ENCODE measurements at regions not wholly inside any gene's neighbourhood (a gene's known extent, or its start where the extent isn't known, plus 50 kb on each side); places are given as distances from the start of the nearest gene placed in this dataset.

GRCh38 chr6:15796130-15796771 lies 133.4 kb upstream of the DTNBP1 start (continued):
- TF ChIP-seq ZNF146 (tag by site-specific recombination; IDR thresholded peaks at IDR 0.05) (no peak), MZF1 (tag by site-specific recombination; IDR thresholded peaks at IDR 0.05; ENCODE audit: borderline replicate concordance) (no peak), ZNF623 (tag by site-specific recombination; IDR thresholded peaks at IDR 0.05) (no peak), ZNF140 (tag by site-specific recombination; IDR thresholded peaks at IDR 0.05) (no peak), ZEB2 (tag by site-specific recombination; IDR thresholded peaks at IDR 0.05) (no peak), ZNF513 (tag by site-specific recombination; IDR thresholded peaks at IDR 0.05) (no peak), ZNF266 (tag by site-specific recombination; IDR thresholded peaks at IDR 0.05; ENCODE audit: low read depth) (no peak), ZXDB (tag by site-specific recombination; IDR thresholded peaks at IDR 0.05) (no peak), ZNF777 (tag by site-specific recombination; IDR thresholded peaks at IDR 0.05; ENCODE audit: borderline replicate concordance) (no peak), REST (tag by site-specific recombination; IDR thresholded peaks at IDR 0.05) (no peak)

GRCh38 chr6:15793826-15794225 lies 131.0 kb upstream of the DTNBP1 start:
- Histone ChIP-seq H3K4me3 (ENCODE audit: low read depth, low read length) (no peak overlapping the region), H3K27ac (ENCODE audit: extremely low read depth, low read depth, low read length) (no peak overlapping the region), H3K9me3 (ENCODE audit: control insufficient read depth, insufficient read depth, low read depth, low read length) (no peaks in the 10 kb centered on the region), H3K36me3 (ENCODE audit: control insufficient read depth in 2 of 2, insufficient read depth in 1 of 2, low read length in 2 of 2) (no peaks in the 10 kb centered on the region), H3K4me1 (ENCODE audit: control insufficient read depth, insufficient read depth, low read length) (no peaks in the 10 kb centered on the region)
- ChIA-PET CTCF (interaction anchor here (0.7 to 0.9 kb wide), 6 partner anchors 335 to 1775 kb away, joined by 3 to 5 read pairs (median 3); partner anchors contain the start of gene MYLIP), POLR2A (interaction anchor here (1.0 kb wide), 1 partner anchor 24 kb away, joined by 4 read pairs; no protein-coding TSS in a partner anchor)
- TF ChIP-seq GLI4 (tag by site-specific recombination; IDR thresholded peaks at IDR 0.05) (no peak), ZNF324 (tag by site-specific recombination; IDR thresholded peaks at IDR 0.05) (no peak), ZNF658 (tag by site-specific recombination; IDR thresholded peaks at IDR 0.05) (no peak), ZNF513 (tag by site-specific recombination; IDR thresholded peaks at IDR 0.05) (no peak), ZNF707 (tag by site-specific recombination; IDR thresholded peaks at IDR 0.05) (no peak), YY2 (tag by site-specific recombination; IDR thresholded peaks at IDR 0.05) (no peak), ZNF776 (tag by site-specific recombination; IDR thresholded peaks at IDR 0.05; ENCODE audit: borderline replicate concordance) (no peak), TCF7L2 (IDR thresholded peaks at IDR 0.05; ENCODE audit: borderline replicate concordance, low read depth, low read length) (no peak), KLF8 (tag by site-specific recombination; IDR thresholded peaks at IDR 0.05) (no peak), ZNF558 (tag by site-specific recombination; IDR thresholded peaks at IDR 0.05) (no peak), ZBTB7A (tag by site-specific recombination; IDR thresholded peaks at IDR 0.05; ENCODE audit: low read depth) (no peak), PRDM10 (tag by site-specific recombination; IDR thresholded peaks at IDR 0.05) (no peak), ZNF354C (tag by site-specific recombination; IDR thresholded peaks at IDR 0.05; ENCODE audit: borderline replicate concordance, low read depth) (no peak), ZFP37 (tag by site-specific recombination; IDR thresholded peaks at IDR 0.05) (no peak), ZNF555 (tag by site-specific recombination; conservative IDR thresholded peaks at IDR 0.05) (no peak), ZNF10 (tag by site-specific recombination; IDR thresholded peaks at IDR 0.05) (no peak)
- TF ChIP-seq, protein P1, sequence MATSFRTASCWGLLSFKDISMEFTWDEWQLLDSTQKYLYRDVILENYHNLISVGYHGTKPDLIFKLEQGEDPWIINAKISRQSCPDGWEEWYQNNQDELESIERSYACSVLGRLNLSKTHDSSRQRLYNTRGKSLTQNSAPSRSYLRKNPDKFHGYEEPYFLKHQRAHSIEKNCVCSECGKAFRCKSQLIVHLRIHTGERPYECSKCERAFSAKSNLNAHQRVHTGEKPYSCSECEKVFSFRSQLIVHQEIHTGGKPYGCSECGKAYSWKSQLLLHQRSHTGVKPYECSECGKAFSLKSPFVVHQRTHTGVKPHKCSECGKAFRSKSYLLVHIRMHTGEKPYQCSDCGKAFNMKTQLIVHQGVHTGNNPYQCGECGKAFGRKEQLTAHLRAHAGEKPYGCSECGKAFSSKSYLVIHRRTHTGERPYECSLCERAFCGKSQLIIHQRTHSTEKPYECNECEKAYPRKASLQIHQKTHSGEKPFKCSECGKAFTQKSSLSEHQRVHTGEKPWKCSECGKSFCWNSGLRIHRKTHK (tag by site-specific recombination; IDR thresholded peaks at IDR 0.05) = no peak
